SU-DHL-6 (cell line): ENCODE measurements at regions not wholly inside any gene's neighbourhood (a gene's known extent, or its start where the extent isn't known, plus 50 kb on each side); places are given as distances from the start of the nearest gene placed in this dataset.

Source experiments
- CTCF ChIP-seq: fragments of 200-600 bp; sonication (generic); IDR thresholded peaks from one replicate; pipeline ENCODE4 v1.5.1; 2017; ENCODE audit warnings: antibody characterized with exemption, mild to moderate bottlenecking, low read length, moderate library complexity; ENCODE audit not compliant: insufficient read depth, poor library complexity, severe bottlenecking
- EZH2phosphoT487 ChIP-seq: fragments of 200-600 bp; sonication (generic), shearing (Covaris generic); conservative IDR thresholded peaks from 2 replicates; pipeline ENCODE4 v1.6.1; 2018; ENCODE audit warnings: mild to moderate bottlenecking, antibody characterized with exemption, low read length, moderate library complexity, mixed read lengths

DNA sequence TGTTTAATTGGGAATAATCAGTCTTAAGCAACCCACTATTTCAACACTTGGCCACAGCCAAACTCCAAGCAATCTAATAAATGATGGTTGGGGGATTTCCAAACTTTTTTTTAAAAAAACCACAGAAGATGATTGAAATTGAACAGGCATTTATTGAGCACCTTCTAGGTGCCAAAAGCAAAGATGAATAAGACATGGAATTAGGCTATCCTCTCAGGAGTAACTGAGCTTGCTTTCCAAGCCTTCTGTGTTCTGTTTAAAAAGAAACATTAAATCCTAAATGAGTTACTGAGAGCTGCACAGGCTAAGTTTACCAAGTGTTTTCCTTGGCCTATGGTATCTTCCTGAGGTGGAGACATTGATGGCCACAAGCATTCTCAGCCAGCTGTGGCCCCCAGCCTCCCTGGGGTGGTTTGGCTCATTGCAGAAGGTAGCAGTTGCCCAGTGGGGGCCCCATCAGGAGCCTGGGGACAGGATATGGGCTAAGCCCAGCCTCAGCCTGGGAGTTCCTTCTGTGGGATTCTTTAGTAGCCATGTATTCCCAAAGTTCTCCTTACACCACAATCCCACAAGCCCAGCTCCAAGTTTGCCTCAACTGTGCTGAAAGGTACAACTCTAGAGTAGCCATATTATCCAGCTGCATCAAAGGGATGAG lies 174.3 kb downstream of the C1D start:
- TF ChIP-seq CTCF (no peak), EZH2phosphoT487 (no peak)
